ENCODE measurements at regions not wholly inside any gene's neighbourhood (a gene's known extent, or its start where the extent isn't known, plus 50 kb on each side); places are given as distances from the start of the nearest gene placed in this dataset.
A peak's percentile ranks its signal among the peaks of the same experiment; 100 is the strongest.

DNA sequence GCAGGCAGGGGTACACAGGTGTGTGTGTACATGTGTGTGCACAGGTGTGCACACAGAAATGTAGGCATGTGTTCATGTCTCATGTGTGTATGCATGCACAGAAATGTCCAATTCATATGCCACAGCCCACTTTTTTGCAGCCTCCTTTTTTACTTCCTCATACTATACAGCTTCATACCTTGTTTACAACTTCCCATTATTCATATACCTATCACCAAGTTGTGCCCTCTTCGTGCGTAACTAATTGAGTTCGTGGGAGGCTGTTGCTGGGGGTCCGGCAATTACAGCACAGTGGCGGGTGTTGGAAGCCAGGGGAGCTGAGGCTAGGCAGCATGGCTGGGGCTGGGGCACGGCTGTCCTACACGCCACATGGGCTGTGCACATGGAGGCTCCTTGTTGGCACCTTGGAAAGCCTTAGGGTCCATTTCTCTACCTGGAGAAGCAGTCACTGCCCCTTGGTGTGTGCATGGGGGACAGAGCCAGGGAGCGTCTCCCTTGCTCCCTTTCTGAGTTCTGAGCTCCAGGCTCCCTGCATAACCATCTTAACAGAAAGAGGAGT is 266.7 kb downstream of the ENGASE start:
- H3K4me3 ChIP-seq: no peak overlapping the region
- peaks cover 38% of the 10 kb centered on the region for H3K27me3 ChIP-seq

DNA sequence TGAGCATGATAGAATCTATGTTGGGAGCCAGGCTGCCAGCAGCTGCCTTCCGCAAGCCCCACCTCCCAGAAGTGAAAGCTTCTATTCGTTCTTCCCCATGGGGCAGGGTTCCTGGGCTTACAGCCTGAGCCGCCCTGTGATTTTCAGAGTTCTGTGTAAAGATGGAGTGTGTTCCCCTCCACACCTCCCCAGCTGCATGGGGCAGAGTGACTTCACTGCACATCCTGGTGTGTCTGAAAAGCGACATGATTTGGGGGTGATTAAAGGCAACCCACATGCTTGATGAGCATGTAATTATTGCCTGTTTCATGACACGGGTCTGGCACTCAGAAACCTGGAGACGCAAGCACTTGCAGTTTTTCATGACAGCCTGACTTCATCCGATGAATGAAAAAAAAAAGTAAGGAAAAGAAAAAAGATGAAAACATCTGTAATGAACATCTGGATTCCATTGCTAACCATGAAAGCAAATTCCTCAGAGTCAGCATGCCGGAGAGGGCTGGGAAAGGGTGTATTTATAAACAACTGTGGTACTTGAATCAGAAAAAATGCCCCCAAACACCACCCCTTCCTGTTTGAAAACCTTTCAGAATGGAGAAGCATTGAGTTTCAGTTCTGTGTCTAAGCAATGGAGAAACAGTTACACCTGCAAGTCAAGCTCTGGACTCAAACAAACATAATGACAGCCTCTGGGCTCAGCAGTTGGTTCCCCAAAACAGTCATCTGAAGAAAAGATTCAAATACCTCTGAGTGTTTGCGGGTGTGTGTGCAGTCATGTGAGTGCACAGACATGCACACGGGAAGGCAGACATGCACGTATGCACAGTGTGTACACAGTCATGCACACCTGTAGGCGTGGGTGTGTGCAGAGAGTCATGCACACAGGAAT is 266.0 kb downstream of the ENGASE start:
- H3K27me3 ChIP-seq: peaks cover 38% of the 10 kb centered on the region

More for the DNA sequence above, 266.7 kb downstream of the ENGASE start:
- Histone ChIP-seq H3K4me1 (no peaks in the 10 kb centered on the region), H3K36me3 (peaks cover 2% of the 10 kb centered on the region; the same call in 1 of the 2 replicates), H3K9me3 (replicated peaks) (0 out of 2 replicates have a peak, but pooled peaks cover 6% of the 10 kb centered on the region), H3K27ac (no peak overlapping the region)
- no peak for DNase-seq

GRCh38 chr17:79339321-79339720 is 264.7 kb downstream of the ENGASE start:
- H3K27ac ChIP-seq: no peak overlapping the region
- no peak for DNase-seq
- no peaks in the 10 kb centered on the region for H3K4me1 ChIP-seq
- no peak overlapping the region for H3K4me3 ChIP-seq
- no peaks in the 10 kb centered on the region for H3K9me3 ChIP-seq (replicated peaks)
- no peaks in the 10 kb centered on the region for H3K36me3 ChIP-seq
- H3K27me3 ChIP-seq: peaks cover 42% of the 10 kb centered on the region

More for the DNA sequence above, 266.0 kb downstream of the ENGASE start:
- H3K4me3 ChIP-seq: no peak overlapping the region
- H3K4me1 ChIP-seq: no peaks in the 10 kb centered on the region
- no peaks in the 10 kb centered on the region for H3K36me3 ChIP-seq
- H3K27ac ChIP-seq: no peak overlapping the region
- H3K9me3 ChIP-seq (replicated peaks): 0 out of 2 replicates have a peak, but pooled peaks cover 6% of the 10 kb centered on the region
- no peak for DNase-seq

GRCh38 chr17:79338604-79339003 is 264.0 kb downstream of the ENGASE start:
- DNase-seq: no peak

GRCh38 chr17:79338152-79338551 is 263.5 kb downstream of the ENGASE start:
- Histone ChIP-seq H3K27me3 (peaks cover 44% of the 10 kb centered on the region), H3K9me3 (replicated peaks) (no peaks in the 10 kb centered on the region), H3K27ac (no peak overlapping the region), H3K4me3 (no peak overlapping the region), H3K36me3 (no peaks in the 10 kb centered on the region), H3K4me1 (no peaks in the 10 kb centered on the region)
- DNase-seq: peak in 1 of 2 experiments; percentile 17

More at GRCh38 chr17:79338604-79339003, 264.0 kb downstream of the ENGASE start:
- H3K27ac ChIP-seq: no peak overlapping the region
- no peak overlapping the region for H3K4me3 ChIP-seq
- peaks cover 42% of the 10 kb centered on the region for H3K27me3 ChIP-seq
- H3K4me1 ChIP-seq: no peaks in the 10 kb centered on the region
- no peaks in the 10 kb centered on the region for H3K36me3 ChIP-seq
- H3K9me3 ChIP-seq (replicated peaks): no peaks in the 10 kb centered on the region

- Histone ChIP-seq H3K9me3 (replicated peaks) (no peaks in the 10 kb centered on the region), H3K4me3 (no peak overlapping the region), H3K27ac (no peak overlapping the region), H3K36me3 (no peaks in the 10 kb centered on the region), H3K27me3 (peaks cover 48% of the 10 kb centered on the region), H3K4me1 (no peaks in the 10 kb centered on the region)
- no peak for DNase-seq
These were observed 262.4 kb downstream of the ENGASE start for GRCh38 chr17:79337053-79337452.

DNA sequence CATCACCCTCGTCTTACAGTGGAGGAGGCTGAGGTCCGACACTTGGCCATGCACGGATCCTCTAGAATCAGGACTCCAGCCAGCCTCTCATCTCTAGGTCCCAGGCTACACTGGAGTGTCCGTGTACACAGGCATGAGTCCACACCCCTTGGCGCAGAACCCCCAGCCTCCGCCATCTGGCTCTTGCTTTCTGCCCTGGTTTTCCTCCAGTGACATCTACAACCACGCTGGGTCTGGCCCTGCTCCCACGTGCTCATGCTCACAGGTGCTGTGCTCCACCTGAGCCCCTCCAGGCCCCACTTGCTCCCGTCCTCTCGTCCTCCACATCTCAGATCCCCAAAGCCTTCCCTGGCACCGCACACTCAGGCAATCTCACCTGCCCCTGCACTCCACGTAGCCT is 260.8 kb downstream of the ENGASE start:
- no peak overlapping the region for H3K27ac ChIP-seq
- no peaks in the 10 kb centered on the region for H3K36me3 ChIP-seq
- no peaks in the 10 kb centered on the region for H3K9me3 ChIP-seq (replicated peaks)
- no peak for DNase-seq
- H3K4me3 ChIP-seq: no peak overlapping the region
- no peaks in the 10 kb centered on the region for H3K4me1 ChIP-seq
- H3K27me3 ChIP-seq: peaks cover 54% of the 10 kb centered on the region

DNA sequence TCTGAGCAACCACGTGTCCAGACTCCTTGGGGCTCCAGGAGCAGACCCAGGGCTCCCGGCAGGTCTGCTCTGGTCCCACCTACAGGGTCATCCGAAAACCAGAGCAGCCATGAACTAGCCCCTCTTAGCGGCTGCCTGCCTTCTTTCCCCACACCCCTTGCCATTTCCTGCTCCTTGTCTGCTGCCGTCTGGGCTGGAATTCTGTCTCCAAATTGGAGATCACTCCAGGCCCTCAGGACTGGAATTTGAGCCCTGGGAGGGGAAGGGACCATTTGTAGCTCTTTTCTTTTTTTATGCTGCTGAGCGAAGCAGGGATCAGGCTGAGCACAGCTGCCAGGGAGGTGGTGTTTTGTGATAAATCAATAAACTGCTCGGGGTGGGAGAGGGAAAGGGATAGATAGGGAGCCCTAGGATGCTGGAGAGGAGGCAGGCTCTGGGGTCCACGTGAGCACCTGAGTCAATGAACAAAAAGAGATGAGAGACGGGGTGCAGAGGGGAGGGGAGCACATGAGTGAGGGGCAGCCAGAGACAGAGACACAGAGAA is 257.5 kb downstream of the ENGASE start:
- H3K4me3 ChIP-seq: no peak overlapping the region
- no peaks in the 10 kb centered on the region for H3K4me1 ChIP-seq
- DNase-seq: peak in 1 of 2 experiments; percentile 22
- no peaks in the 10 kb centered on the region for H3K9me3 ChIP-seq (replicated peaks)
- peaks cover 46% of the 10 kb centered on the region for H3K27me3 ChIP-seq
- no peak overlapping the region for H3K27ac ChIP-seq
- no peaks in the 10 kb centered on the region for H3K36me3 ChIP-seq

DNA sequence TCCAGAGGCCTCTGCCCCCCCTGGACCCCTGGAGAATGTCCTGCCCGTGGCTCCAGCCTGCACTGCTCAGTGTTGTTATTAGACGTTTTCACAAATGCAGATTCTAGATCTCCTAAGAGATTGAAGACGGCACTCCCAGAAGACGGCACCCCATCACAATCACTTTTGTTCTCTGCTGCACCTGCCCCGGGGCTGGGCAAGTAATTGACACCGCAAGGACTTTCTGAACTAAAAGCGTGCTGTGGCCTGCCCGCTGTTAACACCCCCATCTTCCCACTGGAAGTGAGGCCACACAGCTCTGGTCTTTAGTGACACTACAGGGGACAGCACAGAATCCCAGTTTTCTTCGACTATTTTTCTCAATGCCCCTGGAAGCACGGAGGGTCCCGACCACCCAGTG is 256.9 kb downstream of the ENGASE start:
- no peak for DNase-seq
- no peak overlapping the region for H3K4me3 ChIP-seq
- H3K27me3 ChIP-seq: peaks cover 41% of the 10 kb centered on the region
- no peaks in the 10 kb centered on the region for H3K36me3 ChIP-seq
- H3K9me3 ChIP-seq (replicated peaks): no peaks in the 10 kb centered on the region
- H3K4me1 ChIP-seq: no peaks in the 10 kb centered on the region
- H3K27ac ChIP-seq: no peak overlapping the region

DNA sequence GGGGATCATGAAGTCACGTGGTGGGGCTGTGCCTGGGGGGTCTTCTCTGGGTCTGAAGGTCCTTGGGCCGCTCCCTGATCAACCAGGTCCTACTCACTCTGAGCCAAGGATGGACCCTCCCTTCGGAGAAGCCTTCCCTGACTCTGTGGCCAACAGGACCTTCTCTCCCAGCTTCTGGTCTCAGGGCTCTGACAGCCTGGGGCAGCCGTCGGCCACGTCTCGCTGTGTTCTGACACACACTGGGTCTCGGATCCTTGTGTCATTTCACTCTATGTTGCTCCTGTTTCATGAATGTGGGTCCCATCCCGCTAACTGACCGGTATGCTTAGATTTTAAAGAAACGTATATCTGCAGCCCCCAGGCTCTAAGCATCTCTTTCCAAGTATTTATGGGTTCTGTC is 256.1 kb downstream of the ENGASE start:
- Histone ChIP-seq H3K4me1 (no peaks in the 10 kb centered on the region), H3K4me3 (no peak overlapping the region), H3K36me3 (no peaks in the 10 kb centered on the region), H3K9me3 (replicated peaks) (no peaks in the 10 kb centered on the region), H3K27ac (no peak overlapping the region), H3K27me3 (peaks cover 39% of the 10 kb centered on the region)
- DNase-seq: no peak

GRCh38 chr17:79330229-79330628 is 255.6 kb downstream of the ENGASE start:
- no peaks in the 10 kb centered on the region for H3K36me3 ChIP-seq
- no peaks in the 10 kb centered on the region for H3K4me1 ChIP-seq
- no peak overlapping the region for H3K27ac ChIP-seq
- H3K27me3 ChIP-seq: peaks cover 38% of the 10 kb centered on the region
- no peak for DNase-seq
- no peaks in the 10 kb centered on the region for H3K9me3 ChIP-seq (replicated peaks)
- H3K4me3 ChIP-seq: no peak overlapping the region

GRCh38 chr17:79326814-79327213 is 252.2 kb downstream of the ENGASE start:
- Histone ChIP-seq H3K9me3 (replicated peaks) (no peaks in the 10 kb centered on the region), H3K4me3 (no peak overlapping the region), H3K27me3 (peaks cover 27% of the 10 kb centered on the region), H3K4me1 (no peaks in the 10 kb centered on the region), H3K36me3 (no peaks in the 10 kb centered on the region), H3K27ac (no peak overlapping the region)
- no peak for DNase-seq

DNA sequence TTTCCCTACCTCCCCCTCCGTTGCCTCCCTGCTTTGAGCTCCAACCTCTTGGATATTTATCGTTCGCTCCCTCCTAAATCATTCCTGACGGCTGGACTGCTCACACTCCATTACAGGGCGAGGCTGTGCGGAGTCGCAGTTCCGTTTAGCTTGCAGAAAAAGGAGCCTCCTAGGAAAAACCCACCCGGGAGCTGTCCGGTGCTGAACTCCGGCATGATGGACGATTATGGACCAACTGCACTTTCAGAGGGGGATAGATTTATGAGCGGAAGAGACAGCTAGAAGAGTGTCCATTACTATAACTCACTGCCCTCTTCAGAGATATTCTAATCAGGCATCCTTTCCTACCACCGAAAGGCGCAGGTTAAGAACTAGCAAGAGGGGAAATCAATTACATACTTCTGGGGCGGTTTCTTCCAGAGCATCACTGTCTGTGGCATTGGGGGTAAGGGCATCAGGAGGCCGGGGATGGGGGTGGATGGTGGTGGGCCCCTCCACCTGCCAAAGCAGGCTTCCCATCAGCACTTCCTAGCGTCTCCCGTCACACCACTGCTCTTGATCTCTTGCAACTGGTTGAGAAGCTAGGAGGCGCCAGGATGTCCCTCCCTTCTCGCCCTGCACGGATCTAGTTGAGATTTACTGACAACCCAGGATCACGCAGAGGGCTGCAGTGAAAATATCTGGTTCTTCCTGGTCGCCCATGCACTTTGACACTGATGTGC is 251.2 kb downstream of the ENGASE start:
- H3K4me1 ChIP-seq: no peaks in the 10 kb centered on the region
- H3K4me3 ChIP-seq: no peak overlapping the region
- H3K36me3 ChIP-seq: no peaks in the 10 kb centered on the region
- H3K27ac ChIP-seq: no peak overlapping the region
- H3K27me3 ChIP-seq: peaks cover 21% of the 10 kb centered on the region
- no peaks in the 10 kb centered on the region for H3K9me3 ChIP-seq (replicated peaks)
- peak; percentile 46 to 63 for DNase-seq

- Histone ChIP-seq H3K9me3 (replicated peaks) (no peaks in the 10 kb centered on the region), H3K27me3 (peaks cover 24% of the 10 kb centered on the region; the same call in 1 of the 2 replicates), H3K36me3 (no peaks in the 10 kb centered on the region), H3K4me1 (no peaks in the 10 kb centered on the region), H3K27ac (no peak overlapping the region), H3K4me3 (no peak overlapping the region)
- DNase-seq: no peak
These were observed 249.6 kb downstream of the ENGASE start for GRCh38 chr17:79324194-79324593.

- DNase-seq: no peak
- no peak overlapping the region for H3K27ac ChIP-seq
- H3K9me3 ChIP-seq (replicated peaks): no peaks in the 10 kb centered on the region
- no peaks in the 10 kb centered on the region for H3K4me1 ChIP-seq
- no peaks in the 10 kb centered on the region for H3K36me3 ChIP-seq
- no peak overlapping the region for H3K4me3 ChIP-seq
- H3K27me3 ChIP-seq: peaks cover 24% of the 10 kb centered on the region; the same call in 1 of the 2 replicates
These were observed 248.9 kb downstream of the ENGASE start for GRCh38 chr17:79323566-79323965.
